Inferior parietal cortex (tissue), 1 donor: ENCODE measurements at regions not wholly inside any gene's neighbourhood (a gene's known extent, or its start where the extent isn't known, plus 50 kb on each side); places are given as distances from the start of the nearest gene placed in this dataset.
"Not testable (repeated sequence)": the region's sequence is repeated elsewhere in the genome, so short reads cannot be mapped to it uniquely, and the experiment has no call there.

Experiments used
- DNase-seq: peaks from one replicate; pipeline ENCODE4 v3.0.0-alpha.2; 2016; ENCODE audit errors: extremely low spot score

- DNase-seq: no peak
These were observed 253.0 kb upstream of the P2RY1 start for GRCh38 chr3:152581951-152582350.

GRCh38 chr3:152583963-152584362, 251.0 kb upstream of the P2RY1 start:
- no peak for DNase-seq

GRCh38 chr3:152586974-152587373, 248.0 kb upstream of the P2RY1 start:
- DNase-seq: no peak

GRCh38 chr3:152587861-152588260, 247.1 kb upstream of the P2RY1 start:
- DNase-seq: no peak

GRCh38 chr3:152589644-152590043, 245.3 kb upstream of the P2RY1 start:
- no peak for DNase-seq

- DNase-seq: no peak
These were observed 243.4 kb upstream of the P2RY1 start for GRCh38 chr3:152591515-152591914.

GRCh38 chr3:152593242-152593641, 241.7 kb upstream of the P2RY1 start:
- DNase-seq: no peak

GRCh38 chr3:152595975-152596821, 238.7 kb upstream of the P2RY1 start:
- DNase-seq: peak; percentile 64

- DNase-seq: not testable (repeated sequence)
These were observed 238.1 kb upstream of the P2RY1 start for GRCh38 chr3:152596832-152597231.

- no peak for DNase-seq
These were observed 228.8 kb upstream of the P2RY1 start for GRCh38 chr3:152606146-152606545.

GRCh38 chr3:152607179-152607578, 227.8 kb upstream of the P2RY1 start:
- DNase-seq: no peak

GRCh38 chr3:152608696-152609594, 226.0 kb upstream of the P2RY1 start:
- no peak for DNase-seq

- no peak for DNase-seq
These were observed 225.0 kb upstream of the P2RY1 start for GRCh38 chr3:152609891-152610290.

- no peak for DNase-seq
These were observed 224.3 kb upstream of the P2RY1 start for GRCh38 chr3:152610622-152611021.

GRCh38 chr3:152611905-152612304, 223.0 kb upstream of the P2RY1 start:
- no peak for DNase-seq

GRCh38 chr3:152613851-152614250, 221.1 kb upstream of the P2RY1 start:
- DNase-seq: no peak

GRCh38 chr3:152615681-152616080, 219.2 kb upstream of the P2RY1 start:
- DNase-seq: no peak

GRCh38 chr3:152617609-152618008, 217.3 kb upstream of the P2RY1 start:
- DNase-seq: no peak

GRCh38 chr3:152618529-152618928, 216.4 kb upstream of the P2RY1 start:
- no peak for DNase-seq

GRCh38 chr3:152619691-152620090, 215.2 kb upstream of the P2RY1 start:
- DNase-seq: no peak

- peak; percentile 40 for DNase-seq
These were observed 214.5 kb upstream of the P2RY1 start for GRCh38 chr3:152620395-152620794.

GRCh38 chr3:152621006-152621868, 213.7 kb upstream of the P2RY1 start:
- peak; percentile 66 for DNase-seq
